Left ventricle myocardium superior (tissue), 1 donor: ENCODE measurements at regions not wholly inside any gene's neighbourhood (a gene's known extent, or its start where the extent isn't known, plus 50 kb on each side); places are given as distances from the start of the nearest gene placed in this dataset.
"Not testable (repeated sequence)": the region's sequence is repeated elsewhere in the genome, so short reads cannot be mapped to it uniquely, and the experiment has no call there.

Experiments
- ATAC-seq: fragments of 200-7000 bp; cut with Tn5 transposase; one replicate; pipeline ENCODE4 v1.9.1; 2020; ENCODE audit warnings: mild to moderate bottlenecking, moderate library complexity
- DNase-seq: peaks from one replicate; pipeline ENCODE4 v3.0.0-alpha.2; 2020
- intact Hi-C: fragments of 100-400 bp; cut with micrococcal nuclease; formaldehyde crosslinking; loops from one replicate; pipeline ENCODE4 v1.11.0; 2022
- donor health status: DM: no; HTN: yes; CAD: no; lungs with severe emphysema.

GRCh38 chr18:11392980-11393885 is 216.2 kb upstream of the SLC35G4 start:
- peak; percentile 58 for DNase-seq
- ATAC-seq: peak; percentile 95
- intact Hi-C loops: no loop called here

- intact Hi-C loops: no loop called here
- no peak for DNase-seq
- ATAC-seq: no peak
Measured at GRCh38 chr18:11392292-11392691, 217.1 kb upstream of the SLC35G4 start.

GRCh38 chr18:11391661-11392060 is 217.7 kb upstream of the SLC35G4 start:
- intact Hi-C loops: no loop called here
- no peak for ATAC-seq
- DNase-seq: no peak

GRCh38 chr18:11388755-11389680 is 220.4 kb upstream of the SLC35G4 start:
- ATAC-seq (no peak), DNase-seq (no peak)
- intact Hi-C loops: loop anchor here (10.0 kb wide), 1 partner anchor 74 kb away; no protein-coding TSS in a partner anchor

- DNase-seq (peak; percentile 77), ATAC-seq (peak; percentile 79)
- intact Hi-C loops: loop anchor here (10.0 kb wide), 1 partner anchor 73 kb away; no protein-coding TSS in a partner anchor
Measured at GRCh38 chr18:11387880-11388279, 221.5 kb upstream of the SLC35G4 start.

GRCh38 chr18:11383381-11383780 is 226.0 kb upstream of the SLC35G4 start:
- intact Hi-C loops: loop anchor here (10.0 kb wide), 1 partner anchor 69 kb away; no protein-coding TSS in a partner anchor
- DNase-seq: no peak
- no peak for ATAC-seq

GRCh38 chr18:11380968-11381367 is 228.4 kb upstream of the SLC35G4 start:
- intact Hi-C loops: loop anchor here (10.0 kb wide), 1 partner anchor 66 kb away; no protein-coding TSS in a partner anchor
- no peak for DNase-seq
- peak; percentile 43 for ATAC-seq

GRCh38 chr18:11379660-11380059 is 229.7 kb upstream of the SLC35G4 start:
- DNase-seq (no peak), ATAC-seq (no peak)
- intact Hi-C loops: loop anchor here (10.0 kb wide), 1 partner anchor 65 kb away; no protein-coding TSS in a partner anchor

- ATAC-seq: peak; percentile 60
- intact Hi-C loops: no loop called here
- no peak for DNase-seq
Measured at GRCh38 chr18:11377766-11378540, 228.6 kb upstream of the PIEZO2 start.

GRCh38 chr18:11372163-11372562 is 222.8 kb upstream of the PIEZO2 start:
- intact Hi-C loops: loop anchor here (2.0 kb wide), 1 partner anchor 77 kb away; no protein-coding TSS in a partner anchor
- DNase-seq (no peak), ATAC-seq (no peak)

GRCh38 chr18:11369556-11369955 is 220.2 kb upstream of the PIEZO2 start:
- DNase-seq (no peak), ATAC-seq (no peak)
- intact Hi-C loops: no loop called here

GRCh38 chr18:11368020-11368419 is 218.7 kb upstream of the PIEZO2 start:
- ATAC-seq (no peak), DNase-seq (no peak)
- intact Hi-C loops: no loop called here

- DNase-seq: no peak
- intact Hi-C loops: no loop called here
- ATAC-seq: no peak
Measured at GRCh38 chr18:11367351-11367750, 218.0 kb upstream of the PIEZO2 start.

GRCh38 chr18:11366410-11366809 is 217.0 kb upstream of the PIEZO2 start:
- DNase-seq: no peak
- intact Hi-C loops: no loop called here
- peak; percentile 99 for ATAC-seq

GRCh38 chr18:11362856-11363255 is 213.5 kb upstream of the PIEZO2 start:
- ATAC-seq: no peak
- intact Hi-C loops: no loop called here
- no peak for DNase-seq

- intact Hi-C loops, ATAC-seq, DNase-seq: not testable (repeated sequence)
Measured at GRCh38 chr18:11361862-11362261, 212.5 kb upstream of the PIEZO2 start.

GRCh38 chr18:11357678-11358077 is 208.3 kb upstream of the PIEZO2 start:
- no peak for ATAC-seq
- no peak for DNase-seq
- intact Hi-C loops: no loop called here

- DNase-seq, ATAC-seq, intact Hi-C loops: not testable (repeated sequence)
Measured at GRCh38 chr18:11344576-11344975, 195.2 kb upstream of the PIEZO2 start.

- DNase-seq (no peak), ATAC-seq (no peak)
- intact Hi-C loops: no loop called here
Measured at GRCh38 chr18:11343096-11343495, 193.7 kb upstream of the PIEZO2 start.
